MCF 10A (cell line): ENCODE measurements at regions not wholly inside any gene's neighbourhood (a gene's known extent, or its start where the extent isn't known, plus 50 kb on each side); places are given as distances from the start of the nearest gene placed in this dataset.

Source experiments
- BruUV-seq: library from RNA; stranded (reverse); fragments of 400-500 nt; replicated peaks from 2 replicates; lab custom pipeline; 2021; lab: Mats Ljungman, UMichigan
- CTCF ChIA-PET: fragments of 300-600 bp; sonication (Branson Sonifier 250); formaldehyde crosslinking; extraction: SDS; loops from one replicate; lab custom pipeline; 2021; ENCODE audit warnings: antibody characterized with exemption, inconsistent platforms; lab: Yijun Ruan, JAX
- POLR2A ChIA-PET: fragments of 300-600, 350-650 bp; sonication (Branson Sonifier 250); formaldehyde crosslinking; extraction: SDS; loops from one replicate; lab custom pipeline; 2020; ENCODE audit warnings: antibody characterized with exemption, inconsistent platforms; lab: Yijun Ruan, JAX
- DNase-seq: peaks from one replicate; pipeline ENCODE4 v3.0.0-alpha.2; 2018; ENCODE audit not compliant: unreplicated experiment
- H3K27ac Mint-ChIP-seq: one replicate; pipeline ENCODE4 v1.8.0; 2022; ENCODE audit warnings: mild to moderate bottlenecking, low read depth, mixed read lengths; ENCODE audit not compliant: unreplicated experiment
- H3K27me3 Mint-ChIP-seq: one replicate; pipeline ENCODE4 v1.8.0; 2022; ENCODE audit warnings: mixed read lengths; ENCODE audit not compliant: insufficient read depth, unreplicated experiment
- H3K36me3 Mint-ChIP-seq: one replicate; pipeline ENCODE4 v1.8.0; 2022; ENCODE audit warnings: mild to moderate bottlenecking, moderate library complexity, mixed read lengths; ENCODE audit not compliant: insufficient read depth, unreplicated experiment
- H3K4me1 Mint-ChIP-seq: one replicate; pipeline ENCODE4 v1.8.0; 2022; ENCODE audit warnings: mixed read lengths; ENCODE audit not compliant: insufficient read depth, unreplicated experiment
- H3K4me3 Mint-ChIP-seq: one replicate; pipeline ENCODE4 v1.8.0; 2022; ENCODE audit warnings: mild to moderate bottlenecking, moderate library complexity, mixed read lengths; ENCODE audit not compliant: unreplicated experiment
- H3K9me3 Mint-ChIP-seq: one replicate; pipeline ENCODE4 v1.8.0; 2022; ENCODE audit warnings: mixed read lengths; ENCODE audit not compliant: unreplicated experiment
- CTCF ChIP-seq: fragments of 200-600 bp; IDR thresholded peaks from one replicate; pipeline ENCODE4 v1.8.0; 2022; ENCODE audit warnings: antibody characterized with exemption, mild to moderate bottlenecking; ENCODE audit not compliant: unreplicated experiment
- intact Hi-C: fragments of 100-400 bp; cut with micrococcal nuclease; formaldehyde crosslinking; loops from 2 replicates; pipeline ENCODE4 v1.14.1; 2022

GRCh38 chr16:86669285-86669805, 91.0 kb downstream of the FOXL1 start:
- H3K4me1 Mint-ChIP-seq, result peaks cover 30% of the 10 kb centered on the region
- no peak overlapping the region for H3K4me3 Mint-ChIP-seq
- no peaks in the 10 kb centered on the region for H3K27me3 Mint-ChIP-seq
- intact Hi-C loops, result no loop called here
- no peak overlapping the region for H3K27ac Mint-ChIP-seq
- POLR2A ChIA-PET, result interaction anchor here (0.5 kb wide), 1 partner anchor 98 kb away, joined by 4 read pairs; no protein-coding TSS in a partner anchor
- no peaks in the 10 kb centered on the region for H3K9me3 Mint-ChIP-seq
- H3K36me3 Mint-ChIP-seq, result no peaks in the 10 kb centered on the region
- TF ChIP-seq CTCF, result no peak
- no peak for DNase-seq
- CTCF ChIA-PET, result no interaction called here
- BruUV-seq, result no TSS peak

- H3K4me1 Mint-ChIP-seq, result peaks cover 23% of the 10 kb centered on the region
- ChIA-PET POLR2A (no interaction called here), CTCF (interaction anchor here (0.5 to 0.7 kb wide), 5 partner anchors 117 to 1099 kb away, joined by 3 to 4 read pairs (median 3); partner anchors contain the start of gene FBXO31)
- intact Hi-C loops, result no loop called here
- no peaks in the 10 kb centered on the region for H3K36me3 Mint-ChIP-seq
- no peak overlapping the region for H3K27ac Mint-ChIP-seq
- TF ChIP-seq CTCF, result no peak
- no peaks in the 10 kb centered on the region for H3K9me3 Mint-ChIP-seq
- H3K27me3 Mint-ChIP-seq, result no peaks in the 10 kb centered on the region
- no TSS peak for BruUV-seq
- no peak overlapping the region for H3K4me3 Mint-ChIP-seq
- no peak for DNase-seq
Measured at GRCh38 chr16:86669937-86670749, 91.8 kb downstream of the FOXL1 start.

GRCh38 chr16:86670750-86671234, 92.4 kb downstream of the FOXL1 start:
- H3K27ac Mint-ChIP-seq, result no peak overlapping the region
- ChIA-PET POLR2A (no interaction called here), CTCF (interaction anchor here (0.7 kb wide), 1 partner anchor 117 kb away, joined by 3 read pairs; no protein-coding TSS in a partner anchor)
- H3K4me1 Mint-ChIP-seq, result peaks cover 23% of the 10 kb centered on the region
- H3K27me3 Mint-ChIP-seq, result no peaks in the 10 kb centered on the region
- no peak for DNase-seq
- intact Hi-C loops, result no loop called here
- H3K36me3 Mint-ChIP-seq, result no peaks in the 10 kb centered on the region
- no peak overlapping the region for H3K4me3 Mint-ChIP-seq
- no TSS peak for BruUV-seq
- TF ChIP-seq CTCF, result no peak
- no peaks in the 10 kb centered on the region for H3K9me3 Mint-ChIP-seq

- TF ChIP-seq CTCF, result no peak
- BruUV-seq, result no TSS peak
Measured at GRCh38 chr16:86671486-86672178, 93.3 kb downstream of the FOXL1 start.

More at GRCh38 chr16:86671486-86672178, 93.3 kb downstream of the FOXL1 start:
- no peaks in the 10 kb centered on the region for H3K27me3 Mint-ChIP-seq
- no peak for DNase-seq
- H3K36me3 Mint-ChIP-seq, result no peaks in the 10 kb centered on the region
- H3K4me1 Mint-ChIP-seq, result peaks cover 15% of the 10 kb centered on the region
- no peak overlapping the region for H3K27ac Mint-ChIP-seq
- no peaks in the 10 kb centered on the region for H3K9me3 Mint-ChIP-seq
- CTCF ChIA-PET, result no interaction called here
- no peak overlapping the region for H3K4me3 Mint-ChIP-seq
- intact Hi-C loops, result no loop called here
- POLR2A ChIA-PET, result interaction anchor here (1.0 kb wide), 1 partner anchor 22 kb away, joined by 4 read pairs; no protein-coding TSS in a partner anchor
